SK-N-SH (cell line): ENCODE measurements at regions not wholly inside any gene's neighbourhood (a gene's known extent, or its start where the extent isn't known, plus 50 kb on each side); places are given as distances from the start of the nearest gene placed in this dataset.

ENCODE experiments used
- CTCF ChIA-PET: fragments of 300-600, 350-600 bp; formaldehyde crosslinking; extraction: SDS; loops from one replicate; lab custom pipeline; 2021; lab: Yijun Ruan, JAX
- POLR2A ChIA-PET: fragments of 350-600 bp; sonication (Branson Sonifier 250); formaldehyde crosslinking; extraction: SDS; loops from one replicate; lab custom pipeline; 2020; ENCODE audit warnings: antibody characterized with exemption, inconsistent platforms; lab: Yijun Ruan, JAX
- DNase-seq: peaks from one replicate; pipeline ENCODE4 v3.0.0; 2012
- H2AFZ ChIP-seq: fragments of 200-600 bp; sonication (generic); 2 replicates; pipeline ENCODE4 v1.8.1; 2016; ENCODE audit warnings: antibody characterized with exemption, mild to moderate bottlenecking, low read depth
- H3F3A ChIP-seq: fragments of 200-600 bp; sonication (generic); replicated peaks from 2 replicates; pipeline ENCODE3; 2016; ENCODE audit warnings: antibody characterized with exemption, mild to moderate bottlenecking; ENCODE audit not compliant: insufficient read depth
- H3K27ac ChIP-seq, 2 experiments: fragments of 200-500 bp in 1 of 2; fragments of 200-600 bp in 1 of 2; sonication (Bioruptor generic) in 1 of 2; sonication (generic), shearing (Covaris generic) in 1 of 2; 2 replicates each; pipeline versions ENCODE4 v1.5.1 to v1.6.1; 2014 to 2016; ENCODE audit warnings: low read depth in 2 of 2, inconsistent platforms in 1 of 2, low read length in 1 of 2, mild to moderate bottlenecking in 1 of 2, mixed read lengths in 1 of 2
- H3K27me3 ChIP-seq: fragments of 200-600 bp; sonication (generic), shearing (Covaris generic); 2 replicates; pipeline ENCODE4 v1.6.1; 2016; ENCODE audit warnings: mixed run types; ENCODE audit not compliant: insufficient read depth
- H3K36me3 ChIP-seq, 2 experiments: fragments of 200-500 bp in 1 of 2; fragments of 200-600 bp in 1 of 2; sonication (Bioruptor generic) in 1 of 2; sonication (generic) in 1 of 2; replicated peaks in 1 of 2; 2 replicates each; pipeline versions ENCODE3 to v1.5.1; 2014 to 2016; ENCODE audit warnings: low read length in 1 of 2, mild to moderate bottlenecking in 1 of 2; ENCODE audit not compliant: insufficient read depth in 2 of 2, control insufficient read depth in 1 of 2
- H3K4me1 ChIP-seq, 2 experiments: fragments of 200-500 bp in 1 of 2; fragments of 200-600 bp in 1 of 2; sonication (Bioruptor generic) in 1 of 2; sonication (generic), shearing (Covaris generic) in 1 of 2; 2 replicates each; pipeline versions ENCODE4 v1.5.1 to v1.6.1; 2014 to 2016; ENCODE audit warnings: low read depth in 1 of 2, low read length in 1 of 2, mixed run types in 1 of 2; ENCODE audit not compliant: insufficient read depth in 2 of 2, control insufficient read depth in 1 of 2
- H3K4me2 ChIP-seq: fragments of 200-600 bp; sonication (generic), shearing (Covaris generic); 2 replicates; pipeline ENCODE4 v1.6.1; 2017; ENCODE audit warnings: mixed run types
- H3K4me3 ChIP-seq, 2 experiments: fragments of 200-500 bp in 1 of 2; fragments of 200-600 bp in 1 of 2; sonication (Bioruptor generic) in 1 of 2; sonication (generic), shearing (Covaris generic) in 1 of 2; 2 replicates each; pipeline versions ENCODE4 v1.5.1 to v1.8.1; 2014 to 2016; ENCODE audit warnings: low read depth in 2 of 2, inconsistent platforms in 1 of 2, low read length in 1 of 2, mild to moderate bottlenecking in 1 of 2, mixed read lengths in 1 of 2, moderate library complexity in 1 of 2
- H3K79me2 ChIP-seq: fragments of 200-600 bp; sonication (generic); 2 replicates; pipeline ENCODE4 v1.8.1; 2017; ENCODE audit warnings: mild to moderate bottlenecking; ENCODE audit not compliant: insufficient read depth
- H3K9ac ChIP-seq: fragments of 200-600 bp; sonication (generic); 2 replicates; pipeline ENCODE4 v1.6.1; 2017; ENCODE audit warnings: mixed run types
- H3K9me2 ChIP-seq: fragments of 200-600 bp; sonication (generic); 2 replicates; pipeline ENCODE4 v1.6.1; 2017; ENCODE audit warnings: mixed run types
- H3K9me3 ChIP-seq: fragments of 200-600 bp; sonication (generic); 2 replicates; pipeline ENCODE4 v1.6.1; 2017; ENCODE audit warnings: mixed run types, mild to moderate bottlenecking, moderate library complexity
- H4K20me1 ChIP-seq: fragments of 200-600 bp; sonication (generic); 2 replicates; pipeline ENCODE4 v1.6.1; 2017; ENCODE audit warnings: mild to moderate bottlenecking, mixed run types; ENCODE audit not compliant: insufficient read depth
- ELF1 ChIP-seq: IDR thresholded peaks from 2 replicates; pipeline ENCODE4 v1.4.0; 2012
- GABPA ChIP-seq: IDR thresholded peaks from 2 replicates; pipeline ENCODE4 v1.4.0; 2012; ENCODE audit warnings: low read depth, mild to moderate bottlenecking
- IRF3 ChIP-seq: fragments of 150-350 bp; IDR thresholded peaks from 2 replicates; pipeline ENCODE4 v1.6.1; 2016; ENCODE audit warnings: mild to moderate bottlenecking, low read depth, low read length
- JUND ChIP-seq: IDR thresholded peaks from 2 replicates; pipeline ENCODE4 v1.4.0; 2012
- MEF2A ChIP-seq: IDR thresholded peaks from 2 replicates; pipeline ENCODE4 v1.4.0; 2012; ENCODE audit warnings: low read depth, borderline replicate concordance
- MXI1 ChIP-seq: IDR thresholded peaks from 2 replicates; pipeline ENCODE4 v1.6.1; 2012; ENCODE audit warnings: mild to moderate bottlenecking, low read depth, low read length, improper control_type of control experiment
- NRF1 ChIP-seq: IDR thresholded peaks from 2 replicates; pipeline ENCODE4 v1.6.1; 2012; ENCODE audit warnings: low read depth, mild to moderate bottlenecking, low read length
- PBX3 ChIP-seq: IDR thresholded peaks from 2 replicates; pipeline ENCODE4; 2012
- POLR2AphosphoS5 ChIP-seq: IDR thresholded peaks from 2 replicates; pipeline ENCODE4 v1.6.1; 2012; ENCODE audit warnings: low read depth, low read length
- REST ChIP-seq: IDR thresholded peaks from 2 replicates; pipeline ENCODE4 v1.6.1; 2012; ENCODE audit warnings: mild to moderate bottlenecking, low read depth, low read length, moderate library complexity
- RFX5 ChIP-seq: IDR thresholded peaks from 2 replicates; pipeline ENCODE4 v1.6.1; 2012; ENCODE audit warnings: mild to moderate bottlenecking, improper control_type of control experiment, low read length
- SIN3A ChIP-seq: IDR thresholded peaks from 2 replicates; pipeline ENCODE4 v1.6.1; 2012; ENCODE audit warnings: low read depth, mild to moderate bottlenecking, low read length, moderate library complexity, borderline replicate concordance
- SMC3 ChIP-seq: IDR thresholded peaks from 2 replicates; pipeline ENCODE4 v1.6.1; 2012; ENCODE audit warnings: low read depth, low read length, improper control_type of control experiment
- TAF1 ChIP-seq: IDR thresholded peaks from 2 replicates; pipeline ENCODE4 v1.6.1; 2012; ENCODE audit warnings: low read depth, mild to moderate bottlenecking, low read length, moderate library complexity, borderline replicate concordance
- TEAD4 ChIP-seq: IDR thresholded peaks from 2 replicates; pipeline ENCODE4 v1.4.0; 2012; ENCODE audit warnings: mild to moderate bottlenecking, borderline replicate concordance; ENCODE audit not compliant: insufficient read depth
- USF1 ChIP-seq: IDR thresholded peaks from 2 replicates; pipeline ENCODE4 v1.4.0; 2012; ENCODE audit warnings: low read depth, borderline replicate concordance
- YY1 ChIP-seq: IDR thresholded peaks from 2 replicates; pipeline ENCODE4 v1.4.0; 2012; ENCODE audit warnings: low read depth, mild to moderate bottlenecking
- ZBTB33 ChIP-seq: IDR thresholded peaks from 2 replicates; pipeline ENCODE4 v1.4.0; 2012; ENCODE audit warnings: low read depth, borderline replicate concordance

GRCh38 chr3:20340324-20340928, 154.4 kb upstream of the SGO1 start (continued):
- no peak for TF ChIP-seq JUND
- no peak for TF ChIP-seq USF1
- TF ChIP-seq SMC3 = peak; percentile 94
- TF ChIP-seq ZBTB33 = no peak

- Histone ChIP-seq H3K9me2 (no peaks in the 10 kb centered on the region), H3F3A (no peaks in the 10 kb centered on the region), H3K36me3 (no peaks in the 10 kb centered on the region), H4K20me1 (no peaks in the 10 kb centered on the region), H3K9ac (no peak overlapping the region), H3K4me3 (no peak overlapping the region), H3K9me3 (no peaks in the 10 kb centered on the region), H3K27me3 (no peaks in the 10 kb centered on the region), H2AFZ (no peak overlapping the region), H3K4me1 (peaks cover 0 to 3% of the 10 kb centered on the region in 2 experiments; a peak in 2 of 4 replicates), H3K27ac (no peak overlapping the region), H3K4me2 (no peak overlapping the region), H3K79me2 (no peaks in the 10 kb centered on the region)
- TF ChIP-seq IRF3 (no peak), MEF2A (no peak), PBX3 (no peak), ELF1 (no peak), POLR2AphosphoS5 (no peak), RFX5 (no peak), YY1 (no peak), SIN3A (no peak), NRF1 (no peak), TEAD4 (no peak), MXI1 (no peak), SMC3 (no peak), TAF1 (no peak), GABPA (no peak), JUND (no peak), REST (no peak)
- DNase-seq = no peak
- ChIA-PET POLR2A (no interaction called here), CTCF (no interaction called here)
These were observed 150.6 kb upstream of the SGO1 start for GRCh38 chr3:20336572-20336971.
